Heart left ventricle (tissue), 13 donors: ENCODE measurements at regions not wholly inside any gene's neighbourhood (a gene's known extent, or its start where the extent isn't known, plus 50 kb on each side); places are given as distances from the start of the nearest gene placed in this dataset.

Experiments
- CTCF ChIP-seq, 12 donors: fragments of 200-600 bp; sonication (generic) in 4 of 12; IDR thresholded peaks; one replicate each; pipeline versions ENCODE4 v1.5.0 to v1.8.0; 2018 to 2022; ENCODE audit warnings: antibody characterized with exemption in 12 of 12, mild to moderate bottlenecking in 5 of 12
- POLR2A ChIP-seq, 2 donors: fragments of 450-650 bp; IDR thresholded peaks; one replicate each; pipeline ENCODE4 v1.6.1; 2017; ENCODE audit warnings: antibody characterized with exemption in 2 of 2, mild to moderate bottlenecking in 2 of 2, moderate library complexity in 2 of 2
- donor health status: ischemic (EF 13 %, LVEDD 7.1; RV severe dilation, severe dysfunction).
- donor health status: DM: no; HTN: yes; CAD: no.
- donor health status: DM: no; HTN: no; CAD: no.
- donor health status: ischemic (EF 25% LVEDD 6.9; RV normal size, moderate dysfunction).
- donor health status: ischemic (EF 25% LVEDD 5.7; RV mildly dilated, moderate dysfunction).
- donor health status: ischemic (EF 35%, LVEDD 5.7; RV mildly dilated, moderate dysfunction).
- donor health status: nonischemic (EF 11% LVEDD 7.7; RV severe dilation, severe dysfunction).
- donor health status: DM: yes; HTN: yes; CAD: no.
- donor health status: PGD.
- donor health status: ischemic (EF 29% LVEDD 5.4; RV normal size, mild dysfunction).
- donor health status: nonischemic (EF 23%, LVEDD 6.1; RV moderate dilation, normal function).

GRCh38 chr10:78231939-78232338 lies 198.3 kb downstream of the RPS24 start:
- no peak for TF ChIP-seq POLR2A (IDR thresholded peaks at IDR 0.05)
- peak in 11 of 12 donors; percentile 6 to 49 (median 27) for TF ChIP-seq CTCF (IDR thresholded peaks at IDR 0.05)
